Fibroblast of mammary gland (primary cell): ENCODE measurements at regions not wholly inside any gene's neighbourhood (a gene's known extent, or its start where the extent isn't known, plus 50 kb on each side); places are given as distances from the start of the nearest gene placed in this dataset.

ENCODE experiments used
- DNase-seq: peaks from one replicate; pipeline ENCODE4 v3.0.0-alpha.2; 2010; ENCODE audit warnings: low read depth
- H3K4me3 ChIP-seq: 2 replicates; pipeline ENCODE4 v1.5.1; 2011; ENCODE audit warnings: low read depth, mild to moderate bottlenecking, low read length, moderate library complexity; ENCODE audit not compliant: control insufficient read depth
- TF ChIP-seq, protein P1 (sequence below): conservative IDR thresholded peaks from 2 replicates; pipeline ENCODE4 v1.5.1; 2011; ENCODE audit warnings: low read depth, low read length, inconsistent platforms; ENCODE audit not compliant: control insufficient read depth, insufficient read depth

DNA sequence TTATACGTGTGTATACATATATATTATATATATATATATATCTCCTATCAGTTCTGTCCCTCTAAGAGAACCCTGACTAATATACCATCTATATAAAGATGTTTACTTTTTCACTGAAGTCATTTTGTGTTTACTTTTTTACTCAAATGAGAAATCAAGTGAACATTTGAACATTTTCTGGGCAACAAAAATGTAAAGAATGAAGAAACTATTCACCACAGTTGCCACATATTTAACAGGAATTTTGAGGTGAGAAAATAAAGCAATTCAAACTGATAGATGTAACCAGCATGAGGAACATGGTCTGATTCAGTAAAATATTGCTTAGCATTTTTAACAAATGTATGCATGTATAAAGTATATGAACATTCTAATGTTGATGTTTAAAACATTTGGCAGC lies 299.2 kb upstream of the KLHL1 start:
- DNase-seq: no peak
- H3K4me3 ChIP-seq: no peak overlapping the region
- TF ChIP-seq, protein P1, sequence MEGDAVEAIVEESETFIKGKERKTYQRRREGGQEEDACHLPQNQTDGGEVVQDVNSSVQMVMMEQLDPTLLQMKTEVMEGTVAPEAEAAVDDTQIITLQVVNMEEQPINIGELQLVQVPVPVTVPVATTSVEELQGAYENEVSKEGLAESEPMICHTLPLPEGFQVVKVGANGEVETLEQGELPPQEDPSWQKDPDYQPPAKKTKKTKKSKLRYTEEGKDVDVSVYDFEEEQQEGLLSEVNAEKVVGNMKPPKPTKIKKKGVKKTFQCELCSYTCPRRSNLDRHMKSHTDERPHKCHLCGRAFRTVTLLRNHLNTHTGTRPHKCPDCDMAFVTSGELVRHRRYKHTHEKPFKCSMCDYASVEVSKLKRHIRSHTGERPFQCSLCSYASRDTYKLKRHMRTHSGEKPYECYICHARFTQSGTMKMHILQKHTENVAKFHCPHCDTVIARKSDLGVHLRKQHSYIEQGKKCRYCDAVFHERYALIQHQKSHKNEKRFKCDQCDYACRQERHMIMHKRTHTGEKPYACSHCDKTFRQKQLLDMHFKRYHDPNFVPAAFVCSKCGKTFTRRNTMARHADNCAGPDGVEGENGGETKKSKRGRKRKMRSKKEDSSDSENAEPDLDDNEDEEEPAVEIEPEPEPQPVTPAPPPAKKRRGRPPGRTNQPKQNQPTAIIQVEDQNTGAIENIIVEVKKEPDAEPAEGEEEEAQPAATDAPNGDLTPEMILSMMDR: no peak

DNA sequence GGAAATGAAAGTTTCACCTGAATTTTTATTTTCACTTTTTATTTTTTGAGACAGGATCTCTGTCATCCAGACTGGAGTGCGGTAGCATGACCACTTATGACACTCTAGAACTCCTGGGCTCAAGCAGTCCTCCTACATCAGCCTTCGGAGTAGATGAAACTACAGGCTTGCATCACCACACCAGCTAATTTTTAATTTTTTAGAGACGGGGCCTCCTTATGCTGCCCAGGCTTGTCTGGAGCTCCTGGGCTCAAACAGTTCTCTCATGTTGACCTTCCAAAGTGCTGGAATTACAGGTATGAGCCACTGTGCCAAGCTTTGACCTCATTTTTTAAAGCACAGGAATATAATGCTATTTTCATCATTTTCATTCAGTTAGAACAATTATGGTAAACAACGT lies 297.0 kb upstream of the KLHL1 start:
- no peak for DNase-seq
- no peak overlapping the region for H3K4me3 ChIP-seq
- TF ChIP-seq, protein P1: no peak

DNA sequence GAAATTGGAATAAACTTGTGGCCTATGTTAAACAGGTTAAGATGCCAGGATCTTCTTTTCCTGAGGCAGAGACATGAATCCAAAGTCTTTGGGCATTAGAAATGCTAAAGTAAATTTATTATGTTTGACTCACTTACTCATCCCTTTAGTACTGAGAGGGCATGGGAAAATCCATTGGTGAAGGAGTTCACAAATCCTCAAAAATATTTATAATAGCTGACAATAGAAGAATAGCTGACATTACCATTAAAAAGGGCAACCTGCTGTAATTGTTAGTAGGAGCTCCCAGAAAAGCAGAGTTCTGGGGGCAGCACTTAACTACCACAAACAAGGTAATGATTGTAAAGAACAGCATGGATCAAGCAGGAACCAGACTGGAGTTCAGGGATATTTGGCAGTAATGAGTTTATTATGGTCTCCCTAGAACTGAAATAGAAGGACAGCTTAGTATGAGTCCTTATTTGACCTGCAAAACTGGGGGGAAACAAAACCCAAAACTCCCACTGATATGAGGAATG lies 285.8 kb upstream of the KLHL1 start:
- DNase-seq: no peak
- no peak overlapping the region for H3K4me3 ChIP-seq
- TF ChIP-seq, protein P1: no peak

DNA sequence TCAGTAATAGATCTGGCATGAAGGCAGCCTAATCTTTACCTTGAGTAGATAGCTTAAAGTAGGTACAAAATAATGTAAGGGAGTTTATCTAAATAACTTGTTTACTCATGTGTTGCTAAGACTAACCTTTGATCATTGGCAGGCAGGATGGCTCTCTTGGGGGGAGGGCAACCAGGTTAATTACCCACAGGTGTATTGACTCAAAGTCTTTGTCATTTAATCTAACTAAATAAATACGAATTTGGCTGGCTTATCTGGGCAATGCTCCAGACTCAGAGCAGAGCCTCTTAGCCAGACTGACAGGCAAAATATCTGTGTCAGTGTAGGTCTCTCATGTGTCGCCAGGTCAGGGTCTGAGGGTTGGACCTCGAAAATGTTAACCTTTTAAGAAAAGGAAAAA lies 283.4 kb upstream of the KLHL1 start:
- H3K4me3 ChIP-seq: no peak overlapping the region
- TF ChIP-seq, protein P1: no peak
- DNase-seq: no peak

DNA sequence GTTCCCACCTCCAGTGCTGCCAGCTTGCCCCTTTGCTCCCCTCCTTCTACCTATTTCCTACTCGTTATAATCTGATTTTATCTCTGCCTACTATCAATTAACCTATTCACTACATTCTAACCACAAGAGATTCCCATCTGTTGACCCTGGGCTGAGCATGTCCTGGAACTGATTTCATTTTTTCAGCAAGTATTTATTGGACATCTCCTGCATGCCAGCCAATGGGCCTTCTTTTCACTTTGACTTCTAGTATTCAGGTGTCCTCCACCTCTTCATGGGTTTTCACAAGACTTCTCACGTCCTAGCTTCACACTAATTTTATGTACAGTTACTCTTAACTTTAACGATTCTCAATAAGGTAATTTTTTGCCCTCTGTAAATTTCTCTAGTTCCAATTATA lies 282.7 kb upstream of the KLHL1 start:
- no peak for DNase-seq
- TF ChIP-seq, protein P1: no peak

DNA sequence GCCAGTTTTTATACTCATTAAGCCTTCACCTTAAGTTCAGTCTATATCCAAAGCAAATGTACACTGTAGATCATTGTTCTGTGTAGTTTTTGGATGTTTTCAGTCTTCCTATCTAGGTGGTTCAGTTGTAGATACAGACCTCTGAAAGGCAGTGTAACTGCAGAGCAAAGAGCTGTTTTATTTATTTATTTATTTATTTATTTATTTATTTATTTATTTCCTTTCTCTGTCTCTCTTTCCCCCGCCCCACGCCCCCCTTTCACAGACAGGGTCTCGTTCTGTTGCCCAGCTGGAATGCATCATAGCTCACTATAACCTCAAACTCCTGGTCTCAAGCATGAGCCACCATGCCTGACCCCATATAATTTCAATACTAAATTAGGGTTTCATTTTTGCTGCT lies 281.8 kb upstream of the KLHL1 start:
- DNase-seq: no peak
- TF ChIP-seq, protein P1: no peak
- no peak overlapping the region for H3K4me3 ChIP-seq

More for the DNA sequence above, 282.7 kb upstream of the KLHL1 start:
- H3K4me3 ChIP-seq: no peak overlapping the region

DNA sequence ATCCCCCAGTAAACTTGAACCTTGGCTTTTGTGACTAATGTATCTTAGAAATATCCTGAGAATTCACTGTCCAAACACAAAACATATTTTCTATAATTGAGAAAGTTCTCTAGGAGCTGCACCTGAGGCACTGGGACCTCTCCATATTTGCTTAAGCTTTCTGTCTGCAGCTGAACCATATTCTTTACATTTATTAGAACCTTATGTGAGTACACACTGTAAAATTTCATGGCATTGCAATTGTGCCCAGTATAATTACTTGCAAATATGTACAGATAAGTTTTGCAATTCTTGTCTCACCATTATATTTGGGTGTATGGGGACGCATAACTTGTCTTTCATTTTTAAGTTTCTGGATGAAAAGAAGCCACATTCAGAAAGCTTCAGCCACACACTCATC lies 280.7 kb upstream of the KLHL1 start:
- TF ChIP-seq, protein P1: no peak
- H3K4me3 ChIP-seq: no peak overlapping the region
- no peak for DNase-seq
